GM06990 (cell line): ENCODE measurements at regions not wholly inside any gene's neighbourhood (a gene's known extent, or its start where the extent isn't known, plus 50 kb on each side); places are given as distances from the start of the nearest gene placed in this dataset.
"Not testable (repeated sequence)": the region's sequence is repeated elsewhere in the genome, so short reads cannot be mapped to it uniquely, and the experiment has no call there.

Source experiments
- DNase-seq: peaks from one replicate; pipeline ENCODE4 v3.0.0-alpha.2; 2011; ENCODE audit not compliant: insufficient read length; ENCODE audit errors: extremely low read depth
- H3K27me3 ChIP-seq: replicated peaks from 2 replicates; pipeline ENCODE4 v1.6.0; 2011; ENCODE audit warnings: low read length; ENCODE audit not compliant: control insufficient read depth, insufficient read depth
- H3K36me3 ChIP-seq: 2 replicates; pipeline ENCODE4 v1.5.1; 2011; ENCODE audit warnings: low read length; ENCODE audit not compliant: control insufficient read depth, insufficient read depth
- H3K4me3 ChIP-seq: replicated peaks from 2 replicates; pipeline ENCODE4 v1.5.1; 2011; ENCODE audit warnings: low read depth, mild to moderate bottlenecking, control low read depth, low read length
- TF ChIP-seq, protein P1 (sequence below): IDR thresholded peaks from 2 replicates; pipeline ENCODE4 v1.5.1; 2011; ENCODE audit warnings: low read length, control low read depth, mild to moderate bottlenecking, inconsistent platforms; ENCODE audit not compliant: insufficient read depth, poor library complexity, severe bottlenecking

DNA sequence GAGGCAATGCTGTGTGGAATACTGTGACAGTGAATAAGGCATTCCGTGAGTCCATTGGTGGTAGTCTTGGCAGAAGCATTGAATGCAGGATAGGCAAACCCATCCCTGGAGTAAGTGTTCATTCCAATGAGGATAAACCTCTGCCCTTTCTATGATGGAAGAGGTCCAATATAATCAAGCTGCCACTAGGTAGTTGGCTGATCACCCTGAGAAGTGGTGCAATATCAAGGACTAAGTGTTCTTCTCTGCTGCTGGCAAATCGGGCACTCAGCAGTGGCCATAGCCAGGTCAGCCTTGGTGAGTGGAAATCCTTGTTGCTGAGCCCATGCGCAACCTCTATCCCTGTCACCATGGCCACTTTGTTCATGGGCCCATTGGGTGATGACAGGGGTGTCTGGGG, 70.1 kb downstream of the FBXO4 start:
- Histone ChIP-seq H3K4me3 (no peak overlapping the region), H3K36me3 (no peaks in the 10 kb centered on the region), H3K27me3 (no peaks in the 10 kb centered on the region)
- TF ChIP-seq, protein P1, sequence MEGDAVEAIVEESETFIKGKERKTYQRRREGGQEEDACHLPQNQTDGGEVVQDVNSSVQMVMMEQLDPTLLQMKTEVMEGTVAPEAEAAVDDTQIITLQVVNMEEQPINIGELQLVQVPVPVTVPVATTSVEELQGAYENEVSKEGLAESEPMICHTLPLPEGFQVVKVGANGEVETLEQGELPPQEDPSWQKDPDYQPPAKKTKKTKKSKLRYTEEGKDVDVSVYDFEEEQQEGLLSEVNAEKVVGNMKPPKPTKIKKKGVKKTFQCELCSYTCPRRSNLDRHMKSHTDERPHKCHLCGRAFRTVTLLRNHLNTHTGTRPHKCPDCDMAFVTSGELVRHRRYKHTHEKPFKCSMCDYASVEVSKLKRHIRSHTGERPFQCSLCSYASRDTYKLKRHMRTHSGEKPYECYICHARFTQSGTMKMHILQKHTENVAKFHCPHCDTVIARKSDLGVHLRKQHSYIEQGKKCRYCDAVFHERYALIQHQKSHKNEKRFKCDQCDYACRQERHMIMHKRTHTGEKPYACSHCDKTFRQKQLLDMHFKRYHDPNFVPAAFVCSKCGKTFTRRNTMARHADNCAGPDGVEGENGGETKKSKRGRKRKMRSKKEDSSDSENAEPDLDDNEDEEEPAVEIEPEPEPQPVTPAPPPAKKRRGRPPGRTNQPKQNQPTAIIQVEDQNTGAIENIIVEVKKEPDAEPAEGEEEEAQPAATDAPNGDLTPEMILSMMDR: no peak
- no peak for DNase-seq

DNA sequence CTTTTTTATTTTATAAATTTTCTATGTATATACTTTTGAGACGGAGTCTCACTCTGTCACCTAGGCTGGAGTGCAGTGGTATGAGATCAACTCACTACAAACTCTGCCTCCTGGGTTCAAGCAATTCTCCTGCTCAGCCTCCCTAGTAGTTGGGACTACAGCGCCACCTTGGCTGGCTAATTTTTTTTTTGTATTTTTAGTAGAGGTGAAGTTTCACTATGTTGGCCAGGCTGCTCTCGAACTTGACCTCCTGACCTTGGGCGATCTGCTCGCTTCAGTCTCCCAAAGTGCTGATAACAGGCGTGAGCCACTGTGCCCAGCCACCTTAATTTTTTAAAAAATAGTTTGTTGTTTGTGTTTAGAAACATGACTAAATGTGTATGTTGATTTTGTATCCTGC, 76.6 kb downstream of the FBXO4 start:
- H3K4me3 ChIP-seq: no peak overlapping the region
- no peaks in the 10 kb centered on the region for H3K36me3 ChIP-seq
- H3K27me3 ChIP-seq: no peaks in the 10 kb centered on the region
- TF ChIP-seq, protein P1: no peak
- no peak for DNase-seq

DNA sequence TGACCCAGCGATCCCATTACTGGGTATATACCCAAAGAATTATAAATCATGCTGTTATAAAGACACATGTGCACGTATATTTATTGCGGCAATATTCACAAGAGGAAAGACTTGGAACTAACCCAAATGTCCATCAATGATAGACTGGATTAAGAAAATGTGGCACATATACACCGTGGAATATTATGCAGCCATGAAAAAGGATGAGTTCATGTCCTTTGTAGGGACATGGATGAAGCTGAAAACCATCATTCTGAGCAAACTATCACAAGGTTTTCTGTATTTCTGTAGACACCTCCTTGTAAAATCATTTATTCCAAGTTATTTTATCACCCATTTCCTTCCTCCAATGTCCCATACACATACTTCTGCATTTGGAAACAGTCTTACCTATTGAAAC, 78.8 kb downstream of the FBXO4 start:
- H3K27me3 ChIP-seq, H3K36me3 ChIP-seq, H3K4me3 ChIP-seq, DNase-seq: not testable (repeated sequence)

DNA sequence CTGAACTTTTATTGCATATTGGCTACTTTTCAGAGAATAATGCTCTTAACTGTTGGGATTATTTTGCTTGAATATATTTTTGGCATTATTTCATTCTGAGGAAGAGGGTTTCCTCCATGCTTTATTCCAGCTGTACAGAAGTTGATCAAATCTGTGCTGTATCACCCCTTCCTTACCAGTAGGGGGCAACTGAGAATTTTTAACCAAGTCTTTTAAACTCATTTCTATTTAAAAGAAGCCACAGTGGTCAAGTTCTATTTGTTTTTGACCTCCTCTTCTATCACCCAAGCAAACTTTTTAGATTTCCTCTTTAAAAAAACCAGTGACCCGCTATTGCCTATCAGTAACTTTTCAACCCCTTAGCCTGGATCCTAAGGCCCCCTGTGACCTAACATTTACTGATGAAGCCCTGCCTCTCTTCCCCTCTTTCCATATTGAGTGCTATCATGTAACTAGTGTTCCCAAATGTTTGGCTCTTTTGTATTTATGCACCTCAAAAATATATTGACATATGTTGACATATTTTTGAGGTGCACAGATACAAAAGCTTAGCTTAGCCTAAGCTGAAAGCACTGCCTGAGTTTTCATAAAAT, 80.6 kb downstream of the FBXO4 start:
- peak; percentile 1 for DNase-seq
- Histone ChIP-seq H3K4me3 (no peak overlapping the region), H3K36me3 (no peaks in the 10 kb centered on the region), H3K27me3 (no peaks in the 10 kb centered on the region)
- TF ChIP-seq, protein P1: peak; percentile 78

DNA sequence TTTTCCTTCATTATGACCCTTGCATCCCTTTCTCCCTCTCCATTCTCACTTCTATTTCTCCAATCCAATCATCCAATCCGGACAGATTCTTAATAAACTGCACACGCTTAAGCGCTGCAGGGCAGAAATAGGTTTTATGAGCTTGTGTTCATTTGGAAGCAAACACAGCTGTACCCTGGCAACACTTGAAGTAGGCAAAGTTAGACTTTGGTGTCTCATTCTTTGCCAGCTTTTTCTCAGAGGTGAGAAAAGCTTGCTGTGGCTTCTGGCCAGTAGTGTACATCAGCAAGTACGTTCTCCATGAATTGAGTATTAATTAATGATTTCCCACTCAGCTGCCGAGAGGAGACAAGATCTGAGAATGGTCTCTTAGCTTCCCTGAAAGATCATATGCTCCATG, 88.5 kb downstream of the FBXO4 start:
- no peak for DNase-seq
- TF ChIP-seq, protein P1: no peak
- Histone ChIP-seq H3K4me3 (no peak overlapping the region), H3K36me3 (no peaks in the 10 kb centered on the region), H3K27me3 (no peaks in the 10 kb centered on the region)

DNA sequence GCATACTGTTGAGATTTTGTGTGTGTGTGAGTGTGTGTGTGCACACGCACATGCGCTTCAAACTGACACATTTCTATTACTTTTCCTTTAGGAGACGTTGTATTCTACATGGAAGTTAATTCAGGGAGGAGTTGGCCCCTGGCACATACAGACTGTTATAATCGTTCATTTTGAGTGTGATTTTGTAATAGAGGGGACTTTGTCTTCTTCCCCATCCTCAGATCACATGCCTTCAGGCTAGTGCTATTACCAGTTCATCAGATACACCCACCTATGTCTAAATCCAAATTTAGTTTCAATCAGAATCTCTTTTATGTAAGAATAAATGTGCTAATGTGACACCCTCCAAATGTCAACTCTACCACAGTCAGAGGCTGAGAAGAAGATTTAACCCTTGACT, 90.2 kb downstream of the FBXO4 start:
- TF ChIP-seq, protein P1: no peak
- H3K36me3 ChIP-seq: no peaks in the 10 kb centered on the region
- H3K27me3 ChIP-seq: no peaks in the 10 kb centered on the region
- no peak overlapping the region for H3K4me3 ChIP-seq
- no peak for DNase-seq
